ENCODE measurements at regions not wholly inside any gene's neighbourhood (a gene's known extent, or its start where the extent isn't known, plus 50 kb on each side); places are given as distances from the start of the nearest gene placed in this dataset.

DNA sequence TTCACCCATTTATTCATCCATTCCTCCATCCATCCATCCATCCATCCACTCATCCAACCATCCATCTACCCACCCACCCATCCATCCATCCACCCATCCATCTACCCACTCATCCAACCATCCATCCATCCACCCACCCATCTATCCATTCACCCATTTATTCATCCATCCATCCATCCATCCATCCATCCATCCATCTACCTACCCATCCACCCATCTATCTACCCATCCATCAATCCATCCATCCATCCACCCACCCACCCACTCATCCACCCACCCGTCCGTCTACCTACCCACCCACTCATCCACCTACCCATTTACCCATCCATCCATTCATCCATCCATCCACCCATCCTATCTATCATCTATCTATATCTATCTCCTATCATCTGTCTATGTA lies 169.4 kb upstream of the SHH start:
- TF ChIP-seq POLR2A (IDR thresholded peaks at IDR 0.05) (no peak), POLR2AphosphoS5 (IDR thresholded peaks at IDR 0.05) (no peak)
- TF ChIP-seq, protein P1, sequence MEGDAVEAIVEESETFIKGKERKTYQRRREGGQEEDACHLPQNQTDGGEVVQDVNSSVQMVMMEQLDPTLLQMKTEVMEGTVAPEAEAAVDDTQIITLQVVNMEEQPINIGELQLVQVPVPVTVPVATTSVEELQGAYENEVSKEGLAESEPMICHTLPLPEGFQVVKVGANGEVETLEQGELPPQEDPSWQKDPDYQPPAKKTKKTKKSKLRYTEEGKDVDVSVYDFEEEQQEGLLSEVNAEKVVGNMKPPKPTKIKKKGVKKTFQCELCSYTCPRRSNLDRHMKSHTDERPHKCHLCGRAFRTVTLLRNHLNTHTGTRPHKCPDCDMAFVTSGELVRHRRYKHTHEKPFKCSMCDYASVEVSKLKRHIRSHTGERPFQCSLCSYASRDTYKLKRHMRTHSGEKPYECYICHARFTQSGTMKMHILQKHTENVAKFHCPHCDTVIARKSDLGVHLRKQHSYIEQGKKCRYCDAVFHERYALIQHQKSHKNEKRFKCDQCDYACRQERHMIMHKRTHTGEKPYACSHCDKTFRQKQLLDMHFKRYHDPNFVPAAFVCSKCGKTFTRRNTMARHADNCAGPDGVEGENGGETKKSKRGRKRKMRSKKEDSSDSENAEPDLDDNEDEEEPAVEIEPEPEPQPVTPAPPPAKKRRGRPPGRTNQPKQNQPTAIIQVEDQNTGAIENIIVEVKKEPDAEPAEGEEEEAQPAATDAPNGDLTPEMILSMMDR (IDR thresholded peaks at IDR 0.05), result no peak

Data from breast epithelium (tissue), 3 donors.